ENCODE measurements at regions not wholly inside any gene's neighbourhood (a gene's known extent, or its start where the extent isn't known, plus 50 kb on each side); places are given as distances from the start of the nearest gene placed in this dataset.

- TF ChIP-seq, protein P1, sequence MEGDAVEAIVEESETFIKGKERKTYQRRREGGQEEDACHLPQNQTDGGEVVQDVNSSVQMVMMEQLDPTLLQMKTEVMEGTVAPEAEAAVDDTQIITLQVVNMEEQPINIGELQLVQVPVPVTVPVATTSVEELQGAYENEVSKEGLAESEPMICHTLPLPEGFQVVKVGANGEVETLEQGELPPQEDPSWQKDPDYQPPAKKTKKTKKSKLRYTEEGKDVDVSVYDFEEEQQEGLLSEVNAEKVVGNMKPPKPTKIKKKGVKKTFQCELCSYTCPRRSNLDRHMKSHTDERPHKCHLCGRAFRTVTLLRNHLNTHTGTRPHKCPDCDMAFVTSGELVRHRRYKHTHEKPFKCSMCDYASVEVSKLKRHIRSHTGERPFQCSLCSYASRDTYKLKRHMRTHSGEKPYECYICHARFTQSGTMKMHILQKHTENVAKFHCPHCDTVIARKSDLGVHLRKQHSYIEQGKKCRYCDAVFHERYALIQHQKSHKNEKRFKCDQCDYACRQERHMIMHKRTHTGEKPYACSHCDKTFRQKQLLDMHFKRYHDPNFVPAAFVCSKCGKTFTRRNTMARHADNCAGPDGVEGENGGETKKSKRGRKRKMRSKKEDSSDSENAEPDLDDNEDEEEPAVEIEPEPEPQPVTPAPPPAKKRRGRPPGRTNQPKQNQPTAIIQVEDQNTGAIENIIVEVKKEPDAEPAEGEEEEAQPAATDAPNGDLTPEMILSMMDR (IDR thresholded peaks at IDR 0.05): no peak
- TF ChIP-seq POLR2A (IDR thresholded peaks at IDR 0.05) (no peak), POLR2AphosphoS5 (IDR thresholded peaks at IDR 0.05) (no peak)
These were observed 561.1 kb downstream of the TCERG1L start for GRCh38 chr10:130750441-130750840.
